ENCODE measurements at regions not wholly inside any gene's neighbourhood (a gene's known extent, or its start where the extent isn't known, plus 50 kb on each side); places are given as distances from the start of the nearest gene placed in this dataset.
"Not testable (repeated sequence)": the region's sequence is repeated elsewhere in the genome, so short reads cannot be mapped to it uniquely, and the experiment has no call there.

DNA sequence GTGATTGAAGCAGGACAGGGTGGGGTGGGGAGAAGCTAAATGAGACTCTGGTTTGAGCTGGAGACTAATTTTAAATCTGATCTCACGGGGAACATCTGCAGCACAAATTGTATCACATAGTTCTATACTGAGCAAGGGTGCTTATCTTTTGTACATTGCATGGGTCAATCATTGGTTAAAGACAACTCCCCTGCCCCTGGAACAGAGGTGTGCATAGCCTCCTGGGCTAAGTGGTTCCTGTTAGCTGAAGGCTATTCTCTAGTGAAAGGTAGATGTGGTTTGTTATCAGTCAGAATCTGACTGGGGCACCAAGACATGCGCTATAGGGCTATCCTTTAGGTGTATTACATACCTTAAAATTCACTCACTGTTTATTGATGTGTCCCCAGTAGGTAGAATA lies 103.9 kb upstream of the KITLG start:
- Histone ChIP-seq H3K9me3 (ENCODE audit: control extremely low read depth in 1 of 5, control insufficient read depth in 4 of 5, insufficient read depth in 2 of 5, low read depth in 1 of 5, low read length in 4 of 5) (peaks cover 0 to 3% (median 0%) of the 10 kb centered on the region in 5 experiments), H3K4me3 (ENCODE audit: control insufficient read depth in 1 of 7, extremely low read depth in 1 of 7, insufficient read depth in 4 of 7, low read depth in 2 of 7, low read length in 6 of 7) (no peak overlapping the region), H3K4me1 (ENCODE audit: control extremely low read depth in 1 of 4, control insufficient read depth in 4 of 4, insufficient read depth in 4 of 4, low read length in 3 of 4) (no peaks in the 10 kb centered on the region), H3K36me3 (ENCODE audit: control insufficient read depth in 4 of 4, insufficient read depth in 4 of 4, low read length in 3 of 4) (no peaks in the 10 kb centered on the region), H3K27ac (ENCODE audit: insufficient read depth in 1 of 2, low read depth in 1 of 2, low read length in 2 of 2, poor library complexity in 1 of 2, severe bottlenecking in 2 of 2) (no peak overlapping the region), H3K27me3 (replicated peaks in 2 of 5; ENCODE audit: control insufficient read depth in 4 of 5, insufficient read depth in 5 of 5, low read length in 4 of 5) (no peaks in the 10 kb centered on the region)
- no peak for DNase-seq
- ChIA-PET POLR2A (no interaction called here), CTCF (no interaction called here)
- no CpG with 5 or more reads among the region's 2 CpGs for WGBS (ENCODE audit: insufficient coverage)

DNA sequence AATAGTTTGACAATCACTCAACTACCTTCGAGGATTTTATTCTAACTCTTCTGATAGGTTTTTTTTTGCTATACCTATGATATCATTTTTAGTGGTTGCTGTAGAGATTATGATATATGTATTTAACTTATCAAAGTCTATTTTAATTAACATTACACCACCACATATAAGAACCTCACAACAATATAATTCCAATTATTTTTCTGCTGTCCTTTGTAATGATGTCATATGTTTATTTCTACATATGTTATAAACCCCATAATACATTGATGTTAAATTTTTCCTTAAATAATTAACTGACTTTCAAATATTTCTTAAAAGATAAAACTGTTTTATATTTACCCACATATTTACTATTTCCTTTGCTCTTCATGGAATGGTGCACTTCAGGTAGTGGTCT lies 103.4 kb upstream of the KITLG start:
- POLR2A ChIA-PET, result no interaction called here
- Histone ChIP-seq H3K4me3 (ENCODE audit: control insufficient read depth in 1 of 7, extremely low read depth in 1 of 7, insufficient read depth in 4 of 7, low read depth in 2 of 7, low read length in 6 of 7) (no peak overlapping the region), H3K9me3 (ENCODE audit: control extremely low read depth in 1 of 5, control insufficient read depth in 4 of 5, insufficient read depth in 2 of 5, low read depth in 1 of 5, low read length in 4 of 5) (peaks cover 0 to 3% (median 0%) of the 10 kb centered on the region in 5 experiments), H3K36me3 (ENCODE audit: control insufficient read depth in 4 of 4, insufficient read depth in 4 of 4, low read length in 3 of 4) (no peaks in the 10 kb centered on the region), H3K27ac (ENCODE audit: insufficient read depth in 1 of 2, low read depth in 1 of 2, low read length in 2 of 2, poor library complexity in 1 of 2, severe bottlenecking in 2 of 2) (no peak overlapping the region), H3K27me3 (replicated peaks in 2 of 5; ENCODE audit: control insufficient read depth in 4 of 5, insufficient read depth in 5 of 5, low read length in 4 of 5) (no peaks in the 10 kb centered on the region), H3K4me1 (ENCODE audit: control extremely low read depth in 1 of 4, control insufficient read depth in 4 of 4, insufficient read depth in 4 of 4, low read length in 3 of 4) (no peaks in the 10 kb centered on the region)
- CTCF ChIA-PET, result no interaction called here
- DNase-seq, result no peak
- WGBS (ENCODE audit: insufficient coverage), result no CpG with 5 or more reads among the region's 1 CpG

DNA sequence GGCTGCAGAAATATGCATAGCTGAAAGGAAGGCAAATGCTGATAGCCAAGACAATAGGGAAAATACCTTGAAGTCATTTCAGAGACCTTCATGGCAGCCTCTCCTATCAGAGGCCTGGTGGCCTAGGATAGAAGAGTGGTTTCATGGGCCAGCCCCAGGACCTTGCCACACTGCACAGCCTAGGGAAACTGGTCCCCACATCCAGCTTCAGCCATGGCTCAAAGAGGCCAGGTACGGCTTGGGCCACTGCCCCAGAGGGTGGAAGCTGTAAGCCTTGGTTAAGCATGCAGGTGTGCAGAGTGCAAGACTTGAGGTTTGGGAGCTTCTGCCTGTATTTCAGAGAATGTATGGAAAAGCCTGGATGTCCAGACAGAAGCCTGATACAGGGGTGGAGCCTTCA lies 101.0 kb upstream of the KITLG start:
- Histone ChIP-seq H3K27me3 (replicated peaks in 2 of 5; ENCODE audit: control insufficient read depth in 4 of 5, insufficient read depth in 5 of 5, low read length in 4 of 5) (no peaks in the 10 kb centered on the region), H3K4me1 (ENCODE audit: control extremely low read depth in 1 of 4, control insufficient read depth in 4 of 4, insufficient read depth in 4 of 4, low read length in 3 of 4) (no peaks in the 10 kb centered on the region), H3K9me3 (ENCODE audit: control extremely low read depth in 1 of 5, control insufficient read depth in 4 of 5, insufficient read depth in 2 of 5, low read depth in 1 of 5, low read length in 4 of 5) (no peaks in the 10 kb centered on the region), H3K36me3 (ENCODE audit: control insufficient read depth in 4 of 4, insufficient read depth in 4 of 4, low read length in 3 of 4) (no peaks in the 10 kb centered on the region), H3K4me3 (ENCODE audit: control insufficient read depth in 1 of 7, extremely low read depth in 1 of 7, insufficient read depth in 4 of 7, low read depth in 2 of 7, low read length in 6 of 7) (no peak overlapping the region), H3K27ac (ENCODE audit: insufficient read depth in 1 of 2, low read depth in 1 of 2, low read length in 2 of 2, poor library complexity in 1 of 2, severe bottlenecking in 2 of 2) (no peak overlapping the region)
- DNase-seq, result no peak
- ChIA-PET CTCF (no interaction called here), POLR2A (no interaction called here)
- WGBS (ENCODE audit: insufficient coverage), result no CpG with 5 or more reads among the region's 1 CpG

DNA sequence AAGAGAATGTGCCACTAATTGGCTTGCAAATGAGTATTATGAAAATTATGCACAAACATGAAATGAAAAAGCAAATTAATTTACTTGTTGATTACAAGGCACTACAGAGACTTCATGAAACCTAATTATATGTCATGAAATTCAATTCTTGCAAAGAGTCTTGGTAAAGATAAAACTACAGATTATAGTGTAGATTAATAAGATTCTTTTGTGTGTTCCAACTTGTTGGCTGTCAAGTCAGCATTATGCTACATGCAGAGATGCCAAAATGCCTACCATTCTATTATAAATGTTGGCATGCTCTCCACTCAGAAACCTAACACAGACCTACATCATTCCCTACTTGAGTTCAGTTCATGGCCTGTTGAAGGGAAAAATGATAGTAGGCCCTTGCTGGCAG lies 97.2 kb upstream of the KITLG start:
- DNase-seq, result no peak
- Histone ChIP-seq H3K36me3 (ENCODE audit: control insufficient read depth in 4 of 4, insufficient read depth in 4 of 4, low read length in 3 of 4) (no peaks in the 10 kb centered on the region), H3K4me1 (ENCODE audit: control extremely low read depth in 1 of 4, control insufficient read depth in 4 of 4, insufficient read depth in 4 of 4, low read length in 3 of 4) (no peaks in the 10 kb centered on the region), H3K27me3 (replicated peaks in 2 of 5; ENCODE audit: control insufficient read depth in 4 of 5, insufficient read depth in 5 of 5, low read length in 4 of 5) (no peaks in the 10 kb centered on the region), H3K4me3 (ENCODE audit: control insufficient read depth in 1 of 7, extremely low read depth in 1 of 7, insufficient read depth in 4 of 7, low read depth in 2 of 7, low read length in 6 of 7) (no peak overlapping the region), H3K27ac (ENCODE audit: insufficient read depth in 1 of 2, low read depth in 1 of 2, low read length in 2 of 2, poor library complexity in 1 of 2, severe bottlenecking in 2 of 2) (no peak overlapping the region), H3K9me3 (ENCODE audit: control extremely low read depth in 1 of 5, control insufficient read depth in 4 of 5, insufficient read depth in 2 of 5, low read depth in 1 of 5, low read length in 4 of 5) (no peaks in the 10 kb centered on the region)
- ChIA-PET CTCF (no interaction called here), POLR2A (no interaction called here)

DNA sequence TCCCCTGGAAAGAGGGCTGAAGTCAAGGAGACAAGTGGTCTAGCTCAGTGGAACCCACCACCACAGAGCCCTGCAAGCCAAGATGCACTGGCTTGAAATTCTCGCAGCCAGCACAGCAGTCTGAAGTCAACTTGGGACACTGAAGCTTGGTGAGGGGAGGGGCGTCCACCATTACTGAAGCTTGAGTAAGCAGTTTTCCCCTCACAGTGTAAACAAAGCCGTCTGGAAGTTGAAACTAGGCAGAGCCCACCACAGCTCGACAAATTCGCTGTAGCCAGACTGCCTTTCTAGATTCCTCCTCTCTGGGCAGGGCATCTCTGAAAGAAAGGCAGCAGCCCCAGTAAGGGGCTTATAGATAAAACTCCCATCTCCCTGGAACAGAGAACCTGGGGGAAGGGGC lies 87.3 kb upstream of the KITLG start:
- H3K4me1 ChIP-seq (ENCODE audit: control extremely low read depth in 1 of 4, control insufficient read depth in 4 of 4, insufficient read depth in 4 of 4, low read length in 3 of 4); H3K36me3 ChIP-seq (ENCODE audit: control insufficient read depth in 4 of 4, insufficient read depth in 4 of 4, low read length in 3 of 4); H3K27ac ChIP-seq (ENCODE audit: insufficient read depth in 1 of 2, low read depth in 1 of 2, low read length in 2 of 2, poor library complexity in 1 of 2, severe bottlenecking in 2 of 2); H3K27me3 ChIP-seq (replicated peaks in 2 of 5; ENCODE audit: control insufficient read depth in 4 of 5, insufficient read depth in 5 of 5, low read length in 4 of 5); POLR2A ChIA-PET; H3K9me3 ChIP-seq (ENCODE audit: control extremely low read depth in 1 of 5, control insufficient read depth in 4 of 5, insufficient read depth in 2 of 5, low read depth in 1 of 5, low read length in 4 of 5); H3K4me3 ChIP-seq (ENCODE audit: control insufficient read depth in 1 of 7, extremely low read depth in 1 of 7, insufficient read depth in 4 of 7, low read depth in 2 of 7, low read length in 6 of 7); DNase-seq; CTCF ChIA-PET: not testable (repeated sequence)
- 86% methylated on average over 5 of the region's 5 CpGs for WGBS (ENCODE audit: insufficient coverage)

DNA sequence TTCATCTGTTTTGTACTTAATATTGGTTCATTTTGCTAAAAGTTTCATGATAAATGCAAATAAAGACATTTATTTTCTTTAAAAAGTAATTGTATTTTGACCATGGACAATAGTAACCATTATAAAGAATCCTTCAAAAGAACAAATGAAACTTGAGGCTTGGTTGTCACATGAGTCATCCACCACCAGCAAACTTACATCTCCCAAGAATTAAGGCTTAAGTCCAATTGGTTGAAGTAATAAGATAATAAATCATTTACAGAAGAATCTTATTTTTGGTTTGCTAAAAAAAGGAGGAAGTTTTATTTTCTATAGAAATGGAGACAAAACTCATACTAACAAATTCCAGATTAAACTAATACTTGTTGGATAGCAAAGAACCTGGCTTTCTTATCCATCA lies 84.8 kb upstream of the KITLG start:
- DNase-seq, result no peak
- Histone ChIP-seq H3K4me3 (ENCODE audit: control insufficient read depth in 1 of 7, extremely low read depth in 1 of 7, insufficient read depth in 4 of 7, low read depth in 2 of 7, low read length in 6 of 7) (no peak overlapping the region), H3K36me3 (ENCODE audit: control insufficient read depth in 4 of 4, insufficient read depth in 4 of 4, low read length in 3 of 4) (no peaks in the 10 kb centered on the region), H3K9me3 (ENCODE audit: control extremely low read depth in 1 of 5, control insufficient read depth in 4 of 5, insufficient read depth in 2 of 5, low read depth in 1 of 5, low read length in 4 of 5) (no peaks in the 10 kb centered on the region), H3K27ac (ENCODE audit: insufficient read depth in 1 of 2, low read depth in 1 of 2, low read length in 2 of 2, poor library complexity in 1 of 2, severe bottlenecking in 2 of 2) (no peak overlapping the region), H3K4me1 (ENCODE audit: control extremely low read depth in 1 of 4, control insufficient read depth in 4 of 4, insufficient read depth in 4 of 4, low read length in 3 of 4) (no peaks in the 10 kb centered on the region), H3K27me3 (replicated peaks in 2 of 5; ENCODE audit: control insufficient read depth in 4 of 5, insufficient read depth in 5 of 5, low read length in 4 of 5) (no peaks in the 10 kb centered on the region)
- POLR2A ChIA-PET, result no interaction called here
- CTCF ChIA-PET, result no interaction called here

DNA sequence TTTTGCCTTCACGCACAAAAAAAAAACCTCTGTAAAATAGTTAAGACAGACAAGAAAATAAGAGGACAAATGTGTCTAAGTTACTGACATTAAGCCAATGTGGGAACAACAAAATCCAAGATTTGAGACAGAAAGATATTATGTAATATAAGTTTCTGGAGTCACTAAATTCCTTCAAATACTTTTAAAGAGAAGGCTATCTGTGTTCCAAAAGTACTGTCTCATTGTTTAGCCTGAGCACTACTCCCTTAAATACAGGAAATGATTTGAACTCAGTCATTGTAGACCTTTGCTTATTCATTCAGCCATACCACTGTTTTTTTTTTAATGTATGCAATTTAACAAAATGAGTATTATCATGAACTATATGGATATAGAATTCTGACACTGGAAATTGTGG lies 82.7 kb upstream of the KITLG start:
- Histone ChIP-seq H3K36me3 (ENCODE audit: control insufficient read depth in 4 of 4, insufficient read depth in 4 of 4, low read length in 3 of 4) (no peaks in the 10 kb centered on the region), H3K4me3 (ENCODE audit: control insufficient read depth in 1 of 7, extremely low read depth in 1 of 7, insufficient read depth in 4 of 7, low read depth in 2 of 7, low read length in 6 of 7) (no peak overlapping the region), H3K4me1 (ENCODE audit: control extremely low read depth in 1 of 4, control insufficient read depth in 4 of 4, insufficient read depth in 4 of 4, low read length in 3 of 4) (no peaks in the 10 kb centered on the region), H3K27ac (ENCODE audit: insufficient read depth in 1 of 2, low read depth in 1 of 2, low read length in 2 of 2, poor library complexity in 1 of 2, severe bottlenecking in 2 of 2) (no peak overlapping the region), H3K27me3 (replicated peaks in 2 of 5; ENCODE audit: control insufficient read depth in 4 of 5, insufficient read depth in 5 of 5, low read length in 4 of 5) (no peaks in the 10 kb centered on the region), H3K9me3 (ENCODE audit: control extremely low read depth in 1 of 5, control insufficient read depth in 4 of 5, insufficient read depth in 2 of 5, low read depth in 1 of 5, low read length in 4 of 5) (no peaks in the 10 kb centered on the region)
- DNase-seq, result no peak
- CTCF ChIA-PET, result no interaction called here
- no CpG with 5 or more reads among the region's 1 CpG for WGBS (ENCODE audit: insufficient coverage)
- POLR2A ChIA-PET, result no interaction called here

DNA sequence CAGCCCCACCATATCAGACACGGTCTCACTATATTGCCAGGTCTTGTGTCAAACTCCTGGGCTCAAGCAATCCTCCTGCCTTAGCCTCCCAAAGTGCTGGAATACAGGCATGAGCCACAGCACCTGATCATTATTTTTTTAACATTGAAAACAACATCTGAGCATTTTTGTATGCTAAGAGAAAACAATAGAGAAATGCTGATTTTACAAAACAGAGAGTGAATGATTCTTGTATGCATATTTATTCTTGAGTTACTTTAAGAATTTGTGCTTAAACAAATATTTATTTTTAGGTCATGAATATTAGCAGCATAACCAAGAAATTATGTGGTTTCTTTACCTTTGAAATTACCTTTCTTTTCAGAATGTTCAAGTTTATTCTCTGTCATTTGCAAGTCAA lies 81.8 kb upstream of the KITLG start:
- ChIA-PET CTCF (no interaction called here), POLR2A (no interaction called here)
- Histone ChIP-seq H3K4me1 (ENCODE audit: control extremely low read depth in 1 of 4, control insufficient read depth in 4 of 4, insufficient read depth in 4 of 4, low read length in 3 of 4) (no peaks in the 10 kb centered on the region), H3K27ac (ENCODE audit: insufficient read depth in 1 of 2, low read depth in 1 of 2, low read length in 2 of 2, poor library complexity in 1 of 2, severe bottlenecking in 2 of 2) (no peak overlapping the region), H3K36me3 (ENCODE audit: control insufficient read depth in 4 of 4, insufficient read depth in 4 of 4, low read length in 3 of 4) (no peaks in the 10 kb centered on the region), H3K9me3 (ENCODE audit: control extremely low read depth in 1 of 5, control insufficient read depth in 4 of 5, insufficient read depth in 2 of 5, low read depth in 1 of 5, low read length in 4 of 5) (no peaks in the 10 kb centered on the region), H3K27me3 (replicated peaks in 2 of 5; ENCODE audit: control insufficient read depth in 4 of 5, insufficient read depth in 5 of 5, low read length in 4 of 5) (no peaks in the 10 kb centered on the region), H3K4me3 (ENCODE audit: control insufficient read depth in 1 of 7, extremely low read depth in 1 of 7, insufficient read depth in 4 of 7, low read depth in 2 of 7, low read length in 6 of 7) (no peak overlapping the region)
- no peak for DNase-seq
- WGBS (ENCODE audit: insufficient coverage), result 100% methylated on average over 1 of the region's 1 CpG
